BE2C (cell line): ENCODE measurements at regions not wholly inside any gene's neighbourhood (a gene's known extent, or its start where the extent isn't known, plus 50 kb on each side); places are given as distances from the start of the nearest gene placed in this dataset.

Source experiments
- DNase-seq: peaks from one replicate; pipeline ENCODE4 v3.0.0-alpha.2; 2020
- H3K27me3 ChIP-seq: fragments of 250-450 bp; sonication (Bioruptor Pico); 2 replicates; pipeline ENCODE4 v1.5.1; 2020; ENCODE audit warnings: mild to moderate bottlenecking
- H3K36me3 ChIP-seq: fragments of 250-450 bp; sonication (Bioruptor Pico); 2 replicates; pipeline ENCODE4 v1.5.1; 2020; ENCODE audit warnings: mild to moderate bottlenecking
- H3K4me1 ChIP-seq: fragments of 250-450 bp; sonication (Bioruptor Pico); 2 replicates; pipeline ENCODE4 v1.5.1; 2020
- H3K4me3 ChIP-seq: 2 replicates; pipeline ENCODE4 v1.5.1; 2011; ENCODE audit warnings: low read depth, low read length
- H3K9me3 ChIP-seq: fragments of 250-450 bp; sonication (Bioruptor Pico); 2 replicates; pipeline ENCODE4 v1.5.1; 2020
- TF ChIP-seq, protein P1 (sequence below): IDR thresholded peaks from 2 replicates; pipeline ENCODE4 v1.5.1; 2012; ENCODE audit warnings: mild to moderate bottlenecking, low read depth, low read length

DNA sequence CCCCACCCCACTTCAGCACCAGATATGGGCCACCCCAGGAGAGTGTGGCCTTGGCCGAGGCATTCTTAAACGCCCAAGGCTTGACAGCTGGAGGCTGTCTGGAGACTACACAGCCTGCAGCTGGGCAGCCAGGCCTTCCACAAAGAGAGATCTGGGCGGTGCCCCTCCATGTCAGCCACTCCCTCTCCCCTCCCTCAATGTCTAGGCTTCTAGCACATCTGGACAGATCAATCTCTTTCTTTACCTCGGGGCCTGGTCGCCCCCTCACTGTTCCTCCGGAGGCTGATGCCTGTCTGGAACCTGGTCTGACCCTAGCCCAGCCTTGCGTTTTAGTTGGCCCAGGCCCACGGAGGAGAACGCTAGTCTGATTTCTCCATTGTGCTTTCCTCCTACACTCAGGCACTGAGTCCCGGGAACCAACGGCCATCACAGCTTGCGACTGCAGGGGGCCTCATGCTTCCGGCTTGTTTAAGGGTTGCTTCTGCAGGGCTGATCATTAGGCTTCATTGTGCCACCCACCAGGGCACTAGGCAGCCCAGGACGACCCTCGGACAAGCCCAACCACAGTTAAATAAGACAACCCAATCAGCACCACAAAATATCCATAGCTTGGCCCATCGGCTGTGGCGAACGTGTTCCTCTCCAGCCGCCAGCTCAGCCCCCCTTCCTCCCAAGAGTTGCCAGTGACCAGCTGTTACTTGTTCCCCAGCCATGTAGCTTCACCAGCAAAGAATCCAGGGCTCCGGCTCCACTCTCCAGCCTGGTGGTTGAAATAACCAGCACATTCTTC lies 200.6 kb downstream of the BCOR start:
- H3K4me1 ChIP-seq, result peaks cover 8% of the 10 kb centered on the region
- TF ChIP-seq, protein P1, sequence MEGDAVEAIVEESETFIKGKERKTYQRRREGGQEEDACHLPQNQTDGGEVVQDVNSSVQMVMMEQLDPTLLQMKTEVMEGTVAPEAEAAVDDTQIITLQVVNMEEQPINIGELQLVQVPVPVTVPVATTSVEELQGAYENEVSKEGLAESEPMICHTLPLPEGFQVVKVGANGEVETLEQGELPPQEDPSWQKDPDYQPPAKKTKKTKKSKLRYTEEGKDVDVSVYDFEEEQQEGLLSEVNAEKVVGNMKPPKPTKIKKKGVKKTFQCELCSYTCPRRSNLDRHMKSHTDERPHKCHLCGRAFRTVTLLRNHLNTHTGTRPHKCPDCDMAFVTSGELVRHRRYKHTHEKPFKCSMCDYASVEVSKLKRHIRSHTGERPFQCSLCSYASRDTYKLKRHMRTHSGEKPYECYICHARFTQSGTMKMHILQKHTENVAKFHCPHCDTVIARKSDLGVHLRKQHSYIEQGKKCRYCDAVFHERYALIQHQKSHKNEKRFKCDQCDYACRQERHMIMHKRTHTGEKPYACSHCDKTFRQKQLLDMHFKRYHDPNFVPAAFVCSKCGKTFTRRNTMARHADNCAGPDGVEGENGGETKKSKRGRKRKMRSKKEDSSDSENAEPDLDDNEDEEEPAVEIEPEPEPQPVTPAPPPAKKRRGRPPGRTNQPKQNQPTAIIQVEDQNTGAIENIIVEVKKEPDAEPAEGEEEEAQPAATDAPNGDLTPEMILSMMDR, result peak; percentile 17
- H3K36me3 ChIP-seq, result no peaks in the 10 kb centered on the region

DNA sequence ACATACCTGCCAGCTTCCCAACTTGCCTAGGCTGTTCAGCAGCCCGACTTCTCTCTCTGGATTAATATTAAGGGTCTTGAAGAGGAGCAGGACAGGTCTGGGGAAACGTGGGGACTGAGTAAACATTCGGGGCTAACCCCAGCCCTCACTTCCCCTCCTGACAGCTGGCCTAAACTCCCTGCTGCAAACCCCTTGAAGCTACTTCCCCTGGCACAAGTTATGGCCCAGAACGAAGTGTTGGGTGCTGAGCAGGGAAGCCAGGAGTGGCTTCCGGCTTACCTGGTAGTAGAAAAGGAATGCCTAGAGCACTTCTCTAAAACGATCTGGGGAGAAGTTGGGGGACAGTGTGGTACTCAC lies 200.0 kb downstream of the BCOR start:
- TF ChIP-seq, protein P1, result no peak
- Histone ChIP-seq H3K4me1 (peaks cover 8% of the 10 kb centered on the region), H3K36me3 (no peaks in the 10 kb centered on the region), H3K9me3 (no peaks in the 10 kb centered on the region), H3K27me3 (no peaks in the 10 kb centered on the region), H3K4me3 (no peak overlapping the region)
- no peak for DNase-seq

More for the DNA sequence above, 200.6 kb downstream of the BCOR start:
- peak; percentile 35 for DNase-seq
- no peaks in the 10 kb centered on the region for H3K27me3 ChIP-seq
- no peak overlapping the region for H3K4me3 ChIP-seq
- no peaks in the 10 kb centered on the region for H3K9me3 ChIP-seq

DNA sequence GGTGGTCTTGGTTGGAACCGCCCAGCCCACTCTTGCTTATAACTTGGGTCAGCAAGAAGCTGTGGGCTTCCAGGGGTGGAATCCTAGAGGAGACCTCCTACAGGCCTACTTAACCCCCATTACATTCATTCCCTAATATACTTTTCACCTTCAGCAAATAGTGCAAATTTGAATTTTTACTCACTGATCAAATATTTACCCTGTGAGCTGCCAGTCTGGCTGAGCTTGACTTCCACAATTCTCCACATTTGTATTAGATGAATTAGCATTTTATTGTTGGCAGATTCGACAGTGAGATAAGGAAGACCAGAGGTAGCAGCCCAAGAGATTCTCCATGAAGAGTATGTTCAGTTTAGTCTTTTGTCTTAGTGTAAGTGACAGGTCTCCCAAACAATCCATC lies 199.6 kb downstream of the BCOR start:
- no peak for DNase-seq
- TF ChIP-seq, protein P1, result no peak
- no peaks in the 10 kb centered on the region for H3K36me3 ChIP-seq
- peaks cover 8% of the 10 kb centered on the region for H3K4me1 ChIP-seq
- no peak overlapping the region for H3K4me3 ChIP-seq
- H3K27me3 ChIP-seq, result no peaks in the 10 kb centered on the region
- no peaks in the 10 kb centered on the region for H3K9me3 ChIP-seq

DNA sequence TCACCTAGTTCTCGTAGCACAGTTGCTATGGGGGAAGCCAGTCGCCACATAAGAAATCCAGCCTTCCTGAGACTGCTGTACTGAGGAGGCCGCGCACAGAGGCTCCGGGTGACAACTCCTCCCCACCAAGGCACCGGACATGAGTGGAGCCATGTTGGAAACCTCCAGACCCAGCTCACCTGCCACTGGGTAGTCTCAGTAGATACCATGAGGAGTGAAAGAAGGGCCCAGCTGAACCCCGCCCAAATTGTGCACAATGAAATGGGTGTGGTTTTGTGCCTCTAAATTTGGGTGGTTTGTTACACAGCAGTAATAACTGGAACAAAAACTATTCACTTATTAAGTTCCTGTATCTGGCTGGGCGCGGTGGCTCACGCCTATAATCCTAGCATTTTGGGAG lies 198.7 kb downstream of the BCOR start:
- DNase-seq, result no peak
- H3K36me3 ChIP-seq, result no peaks in the 10 kb centered on the region
- no peak overlapping the region for H3K4me3 ChIP-seq
- H3K27me3 ChIP-seq, result no peaks in the 10 kb centered on the region
- H3K4me1 ChIP-seq, result peaks cover 8% of the 10 kb centered on the region
- H3K9me3 ChIP-seq, result no peaks in the 10 kb centered on the region
- TF ChIP-seq, protein P1, result no peak

DNA sequence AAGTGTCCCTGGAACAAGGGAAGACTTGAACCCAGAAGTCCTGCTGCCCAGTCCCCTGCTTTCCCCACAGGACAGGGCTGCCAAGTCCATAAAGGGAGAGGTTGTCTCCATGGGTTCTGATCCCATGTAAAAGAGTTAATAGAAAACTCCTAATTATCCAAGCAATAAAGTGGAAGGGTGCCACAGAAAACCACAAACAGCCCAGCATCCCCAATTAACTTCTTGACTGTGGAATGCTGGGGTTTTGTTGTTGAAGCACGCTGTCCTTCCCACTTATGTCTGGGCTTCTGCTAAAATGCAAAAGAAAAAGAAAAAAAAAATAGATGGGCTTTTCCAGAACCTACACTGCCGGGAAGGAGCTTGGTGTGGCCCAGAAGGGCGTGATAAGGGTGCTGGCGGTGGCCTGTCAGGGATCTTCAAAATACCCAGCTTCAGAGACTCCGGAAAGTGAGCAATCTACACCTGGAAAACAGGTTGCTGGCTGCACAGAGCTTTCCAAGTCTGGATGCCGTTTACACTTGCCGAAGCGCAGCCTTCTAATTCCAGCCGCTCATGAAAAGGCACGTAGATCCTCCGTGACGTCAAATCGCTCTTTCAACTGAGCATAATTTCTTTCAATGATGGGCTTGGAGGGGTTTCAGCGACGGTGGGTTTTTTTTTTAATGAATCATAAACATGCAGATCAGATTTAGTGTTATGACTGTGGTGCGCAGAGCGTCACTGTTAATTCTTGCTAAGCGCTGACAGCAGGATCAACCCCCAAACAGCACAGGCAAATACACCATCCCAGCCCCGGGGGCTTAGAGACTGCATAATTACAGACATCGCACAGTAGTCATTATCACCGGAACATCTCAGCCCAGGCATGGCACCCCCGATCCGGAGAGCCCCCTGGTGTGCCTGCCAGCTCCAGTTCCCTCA lies 197.6 kb downstream of the BCOR start:
- no peak for DNase-seq
- Histone ChIP-seq H3K27me3 (no peaks in the 10 kb centered on the region), H3K4me1 (peaks cover 8% of the 10 kb centered on the region), H3K36me3 (no peaks in the 10 kb centered on the region), H3K4me3 (peak overlapping the region; percentile 55), H3K9me3 (no peaks in the 10 kb centered on the region)
- TF ChIP-seq, protein P1, result no peak
